ENCODE measurements at regions not wholly inside any gene's neighbourhood (a gene's known extent, or its start where the extent isn't known, plus 50 kb on each side); places are given as distances from the start of the nearest gene placed in this dataset.

DNA sequence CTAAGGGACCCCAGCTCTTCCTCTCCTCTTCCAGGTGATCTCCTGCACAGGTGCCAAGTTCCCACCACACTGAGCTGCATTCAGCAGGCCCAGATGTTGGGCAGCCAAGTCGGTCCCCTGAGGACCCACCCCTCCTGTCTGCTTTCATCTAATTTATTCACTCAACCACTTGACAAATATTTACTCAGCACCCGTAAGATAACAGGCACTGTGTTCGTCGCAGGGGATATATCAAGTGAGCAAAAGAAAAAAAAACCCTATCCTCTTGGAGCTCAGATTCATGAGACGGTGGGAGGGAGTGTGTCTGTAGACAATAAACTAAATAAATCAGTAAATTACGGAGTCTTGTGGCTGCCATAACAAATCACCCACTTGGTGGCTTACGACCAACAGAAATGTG lies 143.6 kb downstream of the MRPL14 start:
- TF ChIP-seq CTCF (IDR thresholded peaks at IDR 0.05; ENCODE audit: insufficient read depth, low read length) (no peak), POLR2AphosphoS5 (IDR thresholded peaks at IDR 0.05; ENCODE audit: low read depth) (no peak), GABPA (IDR thresholded peaks at IDR 0.05; ENCODE audit: low read depth) (no peak), REST (IDR thresholded peaks at IDR 0.05; ENCODE audit: insufficient replicate concordance, low read depth) (no peak), SPI1 (IDR thresholded peaks at IDR 0.05; ENCODE audit: borderline replicate concordance, low read depth) (no peak)
